Gastroesophageal sphincter (tissue), 3 donors: ENCODE measurements at regions not wholly inside any gene's neighbourhood (a gene's known extent, or its start where the extent isn't known, plus 50 kb on each side); places are given as distances from the start of the nearest gene placed in this dataset.

Experiments used
- POLR2AphosphoS5 ChIP-seq: sonication (generic); formaldehyde crosslinking; IDR thresholded peaks from one replicate; pipeline ENCODE4 v1.6.1; 2017; ENCODE audit warnings: antibody characterized with exemption
- TF ChIP-seq, protein P1 (sequence below), 4 experiments: fragments of 200-600 bp in 2 of 4; fragments of 450-650 bp in 2 of 4; sonication (generic) in 1 of 4; IDR thresholded peaks; one replicate each; pipeline ENCODE4 v1.5.1; 2017 to 2019; ENCODE audit warnings: antibody characterized with exemption in 4 of 4, mild to moderate bottlenecking in 2 of 4, moderate library complexity in 2 of 4

DNA sequence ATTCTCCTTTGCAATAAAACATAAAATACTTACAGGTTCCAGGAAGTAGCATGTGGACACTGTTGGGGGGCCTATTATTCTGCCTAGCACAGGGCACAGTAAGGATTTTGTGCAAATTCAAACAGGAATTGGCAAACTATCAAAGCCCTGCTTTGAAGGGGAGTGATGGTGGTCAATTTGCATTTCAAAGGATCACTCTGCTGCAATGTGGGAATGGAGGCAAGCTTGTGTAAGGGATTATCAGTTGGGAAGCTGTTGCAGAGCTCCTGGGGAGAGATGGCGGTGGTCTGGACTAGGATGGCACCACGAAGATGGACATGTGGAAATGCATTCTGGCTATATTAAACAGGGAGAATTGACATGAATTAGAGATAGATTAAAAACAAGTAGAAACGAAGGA lies 990.7 kb upstream of the RBFOX1 start:
- TF ChIP-seq, protein P1, sequence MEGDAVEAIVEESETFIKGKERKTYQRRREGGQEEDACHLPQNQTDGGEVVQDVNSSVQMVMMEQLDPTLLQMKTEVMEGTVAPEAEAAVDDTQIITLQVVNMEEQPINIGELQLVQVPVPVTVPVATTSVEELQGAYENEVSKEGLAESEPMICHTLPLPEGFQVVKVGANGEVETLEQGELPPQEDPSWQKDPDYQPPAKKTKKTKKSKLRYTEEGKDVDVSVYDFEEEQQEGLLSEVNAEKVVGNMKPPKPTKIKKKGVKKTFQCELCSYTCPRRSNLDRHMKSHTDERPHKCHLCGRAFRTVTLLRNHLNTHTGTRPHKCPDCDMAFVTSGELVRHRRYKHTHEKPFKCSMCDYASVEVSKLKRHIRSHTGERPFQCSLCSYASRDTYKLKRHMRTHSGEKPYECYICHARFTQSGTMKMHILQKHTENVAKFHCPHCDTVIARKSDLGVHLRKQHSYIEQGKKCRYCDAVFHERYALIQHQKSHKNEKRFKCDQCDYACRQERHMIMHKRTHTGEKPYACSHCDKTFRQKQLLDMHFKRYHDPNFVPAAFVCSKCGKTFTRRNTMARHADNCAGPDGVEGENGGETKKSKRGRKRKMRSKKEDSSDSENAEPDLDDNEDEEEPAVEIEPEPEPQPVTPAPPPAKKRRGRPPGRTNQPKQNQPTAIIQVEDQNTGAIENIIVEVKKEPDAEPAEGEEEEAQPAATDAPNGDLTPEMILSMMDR (IDR thresholded peaks at IDR 0.05), result no peak
- TF ChIP-seq POLR2AphosphoS5, result no peak
